IPS-NIHi7 (cell line): ENCODE measurements at regions not wholly inside any gene's neighbourhood (a gene's known extent, or its start where the extent isn't known, plus 50 kb on each side); places are given as distances from the start of the nearest gene placed in this dataset.
"Not testable (repeated sequence)": the region's sequence is repeated elsewhere in the genome, so short reads cannot be mapped to it uniquely, and the experiment has no call there.

ENCODE experiments used
- DNase-seq: peaks from one replicate; pipeline ENCODE4 v3.0.0; 2012; ENCODE audit warnings: mixed read lengths; ENCODE audit errors: extremely low spot score

- no peak for DNase-seq
Observed at GRCh38 chr2:204356151-204356641, 189.1 kb upstream of the PARD3B start.

GRCh38 chr2:204357286-204357685 is 188.0 kb upstream of the PARD3B start:
- no peak for DNase-seq

- no peak for DNase-seq
Observed at GRCh38 chr2:204359076-204359475, 186.2 kb upstream of the PARD3B start.

- DNase-seq = no peak
Observed at GRCh38 chr2:204360218-204361007, 184.9 kb upstream of the PARD3B start.

GRCh38 chr2:204361738-204362137 is 183.5 kb upstream of the PARD3B start:
- no peak for DNase-seq

- no peak for DNase-seq
Observed at GRCh38 chr2:204362581-204362980, 182.7 kb upstream of the PARD3B start.

GRCh38 chr2:204363513-204363912 is 181.8 kb upstream of the PARD3B start:
- DNase-seq = no peak

GRCh38 chr2:204364860-204365535 is 180.3 kb upstream of the PARD3B start:
- DNase-seq = no peak

- DNase-seq = no peak
Observed at GRCh38 chr2:204365811-204366210, 179.5 kb upstream of the PARD3B start.

- no peak for DNase-seq
Observed at GRCh38 chr2:204367466-204367865, 177.8 kb upstream of the PARD3B start.

GRCh38 chr2:204370172-204370718 is 175.0 kb upstream of the PARD3B start:
- DNase-seq = no peak

GRCh38 chr2:204373942-204374341 is 171.3 kb upstream of the PARD3B start:
- no peak for DNase-seq

- DNase-seq = no peak
Observed at GRCh38 chr2:204380141-204380881, 165.0 kb upstream of the PARD3B start.

- no peak for DNase-seq
Observed at GRCh38 chr2:204386668-204387067, 158.6 kb upstream of the PARD3B start.

- no peak for DNase-seq
Observed at GRCh38 chr2:204389120-204389519, 156.2 kb upstream of the PARD3B start.

GRCh38 chr2:204389856-204390255 is 155.4 kb upstream of the PARD3B start:
- DNase-seq = no peak

- DNase-seq = no peak
Observed at GRCh38 chr2:204395539-204395938, 149.7 kb upstream of the PARD3B start.

- DNase-seq = no peak
Observed at GRCh38 chr2:204401114-204401513, 144.2 kb upstream of the PARD3B start.

- DNase-seq = no peak
Observed at GRCh38 chr2:204407204-204408014, 137.9 kb upstream of the PARD3B start.

- DNase-seq = not testable (repeated sequence)
Observed at GRCh38 chr2:204412782-204413181, 132.5 kb upstream of the PARD3B start.
